MM.1S (cell line): ENCODE measurements at regions not wholly inside any gene's neighbourhood (a gene's known extent, or its start where the extent isn't known, plus 50 kb on each side); places are given as distances from the start of the nearest gene placed in this dataset.

Source experiments
- EZH2 ChIP-seq: fragments of 300-600 bp; sonication (generic); optimal IDR thresholded peaks from 2 replicates; pipeline ENCODE3; 2017; ENCODE audit warnings: low read depth, mild to moderate bottlenecking, antibody characterized with exemption, low read length, mixed read lengths
- EZH2phosphoT487 ChIP-seq: fragments of 300-600 bp; sonication (generic); IDR thresholded peaks from 2 replicates; pipeline ENCODE4 v1.6.1; 2018; ENCODE audit warnings: antibody characterized with exemption, low read length
- TF ChIP-seq, protein P1 (sequence below): fragments of 300-600 bp; sonication (generic); IDR thresholded peaks from 2 replicates; pipeline ENCODE4 v1.5.1; 2016; ENCODE audit warnings: antibody characterized with exemption, low read length, mixed read lengths

DNA sequence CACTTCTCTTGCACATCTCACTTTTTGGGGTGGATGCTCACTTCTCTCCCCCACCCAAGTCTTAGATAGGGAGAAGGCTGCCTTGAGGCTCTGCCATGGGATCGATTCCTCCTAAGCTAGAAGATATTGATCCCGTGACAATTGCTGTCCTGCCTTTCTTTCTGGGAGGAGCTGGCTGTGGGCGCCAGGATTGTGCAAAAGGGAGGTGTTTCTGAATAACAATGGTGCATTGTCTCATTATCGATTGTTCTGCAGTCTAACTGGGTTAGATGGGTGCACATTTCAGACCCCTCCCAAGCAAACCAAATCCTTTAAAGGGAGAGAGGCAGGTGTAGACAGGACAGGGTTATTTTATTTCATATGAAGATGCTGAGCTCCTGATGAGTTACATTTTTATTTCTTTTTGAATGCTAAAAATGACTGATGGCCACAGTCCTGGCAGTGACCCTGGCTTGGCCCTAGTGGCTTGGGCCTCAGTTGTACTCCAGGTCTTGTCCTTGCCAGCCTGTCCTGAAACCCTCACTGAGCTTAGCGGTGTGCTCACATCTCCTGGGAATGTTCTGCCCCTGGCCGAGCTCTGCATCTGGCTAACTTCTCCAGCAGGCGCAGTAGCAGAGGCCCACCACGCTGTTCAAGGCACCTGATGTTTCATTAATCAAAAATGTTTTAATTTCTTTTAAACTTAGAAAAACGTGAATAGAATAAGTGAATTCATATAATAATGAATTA, 99.0 kb upstream of the KAZN start:
- TF ChIP-seq, protein P1, sequence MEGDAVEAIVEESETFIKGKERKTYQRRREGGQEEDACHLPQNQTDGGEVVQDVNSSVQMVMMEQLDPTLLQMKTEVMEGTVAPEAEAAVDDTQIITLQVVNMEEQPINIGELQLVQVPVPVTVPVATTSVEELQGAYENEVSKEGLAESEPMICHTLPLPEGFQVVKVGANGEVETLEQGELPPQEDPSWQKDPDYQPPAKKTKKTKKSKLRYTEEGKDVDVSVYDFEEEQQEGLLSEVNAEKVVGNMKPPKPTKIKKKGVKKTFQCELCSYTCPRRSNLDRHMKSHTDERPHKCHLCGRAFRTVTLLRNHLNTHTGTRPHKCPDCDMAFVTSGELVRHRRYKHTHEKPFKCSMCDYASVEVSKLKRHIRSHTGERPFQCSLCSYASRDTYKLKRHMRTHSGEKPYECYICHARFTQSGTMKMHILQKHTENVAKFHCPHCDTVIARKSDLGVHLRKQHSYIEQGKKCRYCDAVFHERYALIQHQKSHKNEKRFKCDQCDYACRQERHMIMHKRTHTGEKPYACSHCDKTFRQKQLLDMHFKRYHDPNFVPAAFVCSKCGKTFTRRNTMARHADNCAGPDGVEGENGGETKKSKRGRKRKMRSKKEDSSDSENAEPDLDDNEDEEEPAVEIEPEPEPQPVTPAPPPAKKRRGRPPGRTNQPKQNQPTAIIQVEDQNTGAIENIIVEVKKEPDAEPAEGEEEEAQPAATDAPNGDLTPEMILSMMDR: no peak
- no peak for TF ChIP-seq EZH2phosphoT487
- no peak for TF ChIP-seq EZH2
